ENCODE measurements at regions not wholly inside any gene's neighbourhood (a gene's known extent, or its start where the extent isn't known, plus 50 kb on each side); places are given as distances from the start of the nearest gene placed in this dataset.

GRCh38 chr2:12273111-12273510 lies 443.6 kb upstream of the TRIB2 start:
- no peak for DNase-seq (ENCODE audit: low spot score)
- in situ Hi-C loops (cut with MboI; ENCODE audit: low sequenced_read_pairs, unreplicated experiment): no loop called here
- no peak for TF ChIP-seq CTCF (IDR thresholded peaks at IDR 0.05; ENCODE audit: borderline replicate concordance, control extremely low read depth, extremely low read depth, insufficient read depth, missing control alignments)

GRCh38 chr2:12274591-12274990 lies 442.1 kb upstream of the TRIB2 start:
- no peak for TF ChIP-seq CTCF (IDR thresholded peaks at IDR 0.05; ENCODE audit: borderline replicate concordance, control extremely low read depth, extremely low read depth, insufficient read depth, missing control alignments)
- in situ Hi-C loops (cut with MboI; ENCODE audit: low sequenced_read_pairs, unreplicated experiment): no loop called here
- no peak for DNase-seq (ENCODE audit: low spot score)

- in situ Hi-C loops (cut with MboI; ENCODE audit: low sequenced_read_pairs, unreplicated experiment): no loop called here
- TF ChIP-seq CTCF (IDR thresholded peaks at IDR 0.05; ENCODE audit: borderline replicate concordance, control extremely low read depth, extremely low read depth, insufficient read depth, missing control alignments): no peak
- DNase-seq (ENCODE audit: low spot score): no peak
These were observed 439.3 kb upstream of the TRIB2 start for GRCh38 chr2:12277241-12278034.

GRCh38 chr2:12278217-12278750 lies 438.5 kb upstream of the TRIB2 start:
- no peak for DNase-seq (ENCODE audit: low spot score)
- in situ Hi-C loops (cut with MboI; ENCODE audit: low sequenced_read_pairs, unreplicated experiment): no loop called here
- no peak for TF ChIP-seq CTCF (IDR thresholded peaks at IDR 0.05; ENCODE audit: borderline replicate concordance, control extremely low read depth, extremely low read depth, insufficient read depth, missing control alignments)

- TF ChIP-seq CTCF (IDR thresholded peaks at IDR 0.05; ENCODE audit: borderline replicate concordance, control extremely low read depth, extremely low read depth, insufficient read depth, missing control alignments): no peak
- no peak for DNase-seq (ENCODE audit: low spot score)
- in situ Hi-C loops (cut with MboI; ENCODE audit: low sequenced_read_pairs, unreplicated experiment): no loop called here
These were observed 433.7 kb upstream of the TRIB2 start for GRCh38 chr2:12282780-12283695.

- TF ChIP-seq CTCF (IDR thresholded peaks at IDR 0.05; ENCODE audit: borderline replicate concordance, control extremely low read depth, extremely low read depth, insufficient read depth, missing control alignments): no peak
- in situ Hi-C loops (cut with MboI; ENCODE audit: low sequenced_read_pairs, unreplicated experiment): no loop called here
These were observed 432.7 kb upstream of the TRIB2 start for GRCh38 chr2:12284037-12284436.

More at GRCh38 chr2:12284037-12284436, 432.7 kb upstream of the TRIB2 start:
- DNase-seq (ENCODE audit: low spot score): no peak

Measured in GM13976 (cell line).